Stimulated activated CD8-positive, alpha-beta memory T cell treated with anti-CD3 and anti-CD28 coated beads, Interleukin-15, amount 100 ng/mL, for 1 hour (primary cell): ENCODE measurements at regions not wholly inside any gene's neighbourhood (a gene's known extent, or its start where the extent isn't known, plus 50 kb on each side); places are given as distances from the start of the nearest gene placed in this dataset.
"Not testable (repeated sequence)": the region's sequence is repeated elsewhere in the genome, so short reads cannot be mapped to it uniquely, and the experiment has no call there.

Experiments used
- DNase-seq: peaks from one replicate; pipeline ENCODE4 v3.0.0-alpha.2; 2020; ENCODE audit warnings: low read depth

- DNase-seq: no peak
Observed at GRCh38 chr3:124364317-124365020, 365.8 kb upstream of the UMPS start.

- DNase-seq: not testable (repeated sequence)
Observed at GRCh38 chr3:124366655-124367054, 363.6 kb upstream of the UMPS start.

- no peak for DNase-seq
Observed at GRCh38 chr3:124372775-124373174, 357.5 kb upstream of the UMPS start.

- DNase-seq: no peak
Observed at GRCh38 chr3:124373524-124373923, 356.7 kb upstream of the UMPS start.

- no peak for DNase-seq
Observed at GRCh38 chr3:124374583-124374982, 355.7 kb upstream of the UMPS start.

GRCh38 chr3:124381575-124382333, 348.5 kb upstream of the UMPS start:
- DNase-seq: no peak

- DNase-seq: no peak
Observed at GRCh38 chr3:124383051-124383450, 347.2 kb upstream of the UMPS start.

- no peak for DNase-seq
Observed at GRCh38 chr3:124383846-124384466, 346.3 kb upstream of the UMPS start.

- DNase-seq: no peak
Observed at GRCh38 chr3:124384527-124384926, 345.7 kb upstream of the UMPS start.

GRCh38 chr3:124385996-124386395, 344.3 kb upstream of the UMPS start:
- DNase-seq: no peak

- no peak for DNase-seq
Observed at GRCh38 chr3:124386996-124387595, 343.2 kb upstream of the UMPS start.

- DNase-seq: no peak
Observed at GRCh38 chr3:124391774-124392173, 338.5 kb upstream of the UMPS start.

GRCh38 chr3:124393340-124393739, 336.9 kb upstream of the UMPS start:
- no peak for DNase-seq

- no peak for DNase-seq
Observed at GRCh38 chr3:124395162-124395561, 335.1 kb upstream of the UMPS start.

- DNase-seq: no peak
Observed at GRCh38 chr3:124395584-124396338, 334.5 kb upstream of the UMPS start.

- no peak for DNase-seq
Observed at GRCh38 chr3:124396339-124396950, 333.8 kb upstream of the UMPS start.

- no peak for DNase-seq
Observed at GRCh38 chr3:124397088-124397487, 333.2 kb upstream of the UMPS start.

- no peak for DNase-seq
Observed at GRCh38 chr3:124398594-124398993, 331.7 kb upstream of the UMPS start.

GRCh38 chr3:124401843-124402242, 328.4 kb upstream of the UMPS start:
- DNase-seq: no peak

GRCh38 chr3:124402791-124403190, 327.5 kb upstream of the UMPS start:
- no peak for DNase-seq

GRCh38 chr3:124404621-124405020, 325.6 kb upstream of the UMPS start:
- no peak for DNase-seq

- no peak for DNase-seq
Observed at GRCh38 chr3:124407260-124407659, 323.0 kb upstream of the UMPS start.
